Esophagus squamous epithelium (tissue), 4 donors: ENCODE measurements at regions not wholly inside any gene's neighbourhood (a gene's known extent, or its start where the extent isn't known, plus 50 kb on each side); places are given as distances from the start of the nearest gene placed in this dataset.

Experiments
- POLR2A ChIP-seq, 4 donors: fragments of 450-650 bp; IDR thresholded peaks; one replicate each; pipeline ENCODE4 v1.6.1; 2017; ENCODE audit warnings: antibody characterized with exemption in 4 of 4, mild to moderate bottlenecking in 4 of 4, moderate library complexity in 3 of 4
- TF ChIP-seq, protein P1 (sequence below), 6 experiments: fragments of 450-650 bp in 4 of 6; fragments of 200-600 bp in 2 of 6; sonication (generic) in 2 of 6; IDR thresholded peaks; one replicate each; pipeline ENCODE4 v1.5.1; 2016 to 2019; ENCODE audit warnings: antibody characterized with exemption in 6 of 6, mild to moderate bottlenecking in 4 of 6, moderate library complexity in 4 of 6

DNA sequence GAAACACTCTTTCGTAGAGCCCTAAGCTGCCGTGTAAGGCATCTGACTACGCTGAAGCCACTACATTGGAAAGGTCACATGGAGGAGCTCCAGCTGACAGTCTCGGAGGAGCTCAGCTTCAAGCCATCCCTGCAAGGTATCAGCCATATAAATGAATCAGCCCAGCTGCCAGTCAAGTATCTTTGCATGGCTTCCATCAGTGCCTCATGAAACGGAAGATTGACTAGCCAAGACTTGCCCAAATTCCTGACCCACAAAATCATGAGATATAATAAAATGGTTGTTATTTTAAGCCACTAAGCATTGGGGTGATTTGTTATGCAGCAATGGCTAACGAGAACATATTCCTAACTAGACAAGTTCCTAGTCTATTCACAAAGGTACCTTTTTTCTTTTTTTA lies 104.1 kb upstream of the SCOC start:
- TF ChIP-seq POLR2A (IDR thresholded peaks at IDR 0.05), result no peak
- TF ChIP-seq, protein P1, sequence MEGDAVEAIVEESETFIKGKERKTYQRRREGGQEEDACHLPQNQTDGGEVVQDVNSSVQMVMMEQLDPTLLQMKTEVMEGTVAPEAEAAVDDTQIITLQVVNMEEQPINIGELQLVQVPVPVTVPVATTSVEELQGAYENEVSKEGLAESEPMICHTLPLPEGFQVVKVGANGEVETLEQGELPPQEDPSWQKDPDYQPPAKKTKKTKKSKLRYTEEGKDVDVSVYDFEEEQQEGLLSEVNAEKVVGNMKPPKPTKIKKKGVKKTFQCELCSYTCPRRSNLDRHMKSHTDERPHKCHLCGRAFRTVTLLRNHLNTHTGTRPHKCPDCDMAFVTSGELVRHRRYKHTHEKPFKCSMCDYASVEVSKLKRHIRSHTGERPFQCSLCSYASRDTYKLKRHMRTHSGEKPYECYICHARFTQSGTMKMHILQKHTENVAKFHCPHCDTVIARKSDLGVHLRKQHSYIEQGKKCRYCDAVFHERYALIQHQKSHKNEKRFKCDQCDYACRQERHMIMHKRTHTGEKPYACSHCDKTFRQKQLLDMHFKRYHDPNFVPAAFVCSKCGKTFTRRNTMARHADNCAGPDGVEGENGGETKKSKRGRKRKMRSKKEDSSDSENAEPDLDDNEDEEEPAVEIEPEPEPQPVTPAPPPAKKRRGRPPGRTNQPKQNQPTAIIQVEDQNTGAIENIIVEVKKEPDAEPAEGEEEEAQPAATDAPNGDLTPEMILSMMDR (IDR thresholded peaks at IDR 0.05), result no peak
